ENCODE measurements at regions not wholly inside any gene's neighbourhood (a gene's known extent, or its start where the extent isn't known, plus 50 kb on each side); places are given as distances from the start of the nearest gene placed in this dataset.

DNA sequence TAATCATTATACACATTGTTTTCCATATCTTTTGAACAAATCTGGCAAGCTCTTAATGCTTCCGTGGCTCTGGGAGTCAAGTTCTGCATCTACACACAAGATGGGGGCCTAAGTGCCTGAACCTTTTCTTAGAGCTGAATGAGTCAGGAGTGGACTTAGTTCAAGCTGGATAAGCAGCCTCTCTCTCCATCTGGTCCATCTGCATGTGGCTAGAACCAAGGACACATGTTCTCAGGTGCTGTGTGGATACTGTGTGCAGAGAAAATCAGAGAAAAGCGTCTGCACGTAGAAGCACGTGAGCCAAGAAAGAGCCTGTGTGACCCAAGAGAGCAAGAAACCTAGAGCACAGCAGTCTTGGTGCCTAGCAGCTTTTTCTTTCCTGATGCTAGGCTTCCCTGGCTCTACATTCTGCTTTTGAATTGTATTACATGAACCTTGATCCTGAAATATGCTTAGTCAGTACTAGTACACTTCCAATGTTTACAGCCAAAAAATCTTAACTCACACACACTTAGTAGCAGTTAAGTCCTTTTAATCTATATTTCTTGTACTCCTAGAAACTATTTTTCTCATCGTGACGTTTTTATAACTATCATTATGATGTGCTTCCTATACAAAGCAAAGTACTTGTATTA is 1798.9 kb downstream of the MAT2B start:
- DNase-seq = no peak
- H3K4me1 ChIP-seq (ENCODE audit: control insufficient read depth in 1 of 2, insufficient read depth in 2 of 2, low read length in 2 of 2) = no peaks in the 10 kb centered on the region
- no peaks in the 10 kb centered on the region for H3K36me3 ChIP-seq (replicated peaks in 1 of 2; ENCODE audit: control insufficient read depth in 1 of 2, insufficient read depth in 2 of 2, low read length in 2 of 2)
- H2AFZ ChIP-seq (ENCODE audit: insufficient read depth, low read depth, low read length, poor library complexity, severe bottlenecking) = no peak overlapping the region
- no peak overlapping the region for H3K27ac Mint-ChIP-seq
- H3K36me3 Mint-ChIP-seq = no peaks in the 10 kb centered on the region
- H3K27me3 Mint-ChIP-seq (ENCODE audit: low read depth in 3 of 3) = no peaks in the 10 kb centered on the region
- peaks cover 0 to 21% (median 6%) of the 10 kb centered on the region in 7 donors for H3K9me3 Mint-ChIP-seq
- H4K20me1 ChIP-seq (ENCODE audit: insufficient read depth, low read length) = no peaks in the 10 kb centered on the region
- WGBS (ENCODE audit: insufficient coverage) = 100% methylated on average over 3 of the region's 6 CpGs
- no peak overlapping the region for H3K9ac ChIP-seq (ENCODE audit: insufficient read depth, low read length, poor library complexity, severe bottlenecking)
- H3K4me3 Mint-ChIP-seq = no peak overlapping the region
- no peak overlapping the region for H3K4me3 ChIP-seq (replicated peaks in 1 of 3; ENCODE audit: low read depth in 2 of 3, low read length in 3 of 3)
- no peak overlapping the region for H3K4me2 ChIP-seq (replicated peaks; ENCODE audit: extremely low read depth, low read length, poor library complexity, severe bottlenecking)
- no peaks in the 10 kb centered on the region for H3K4me1 Mint-ChIP-seq
- no peak for TF ChIP-seq CTCF (IDR thresholded peaks at IDR 0.05)
- H3K27ac ChIP-seq (ENCODE audit: low read depth in 1 of 2, low read length in 2 of 2) = no peak overlapping the region
- H3K9me3 ChIP-seq (replicated peaks in 1 of 2; ENCODE audit: control insufficient read depth in 1 of 2, insufficient read depth in 1 of 2, low read length in 2 of 2) = peaks cover 0 to 3% of the 10 kb centered on the region in 2 donors
- no peaks in the 10 kb centered on the region for H3K79me2 ChIP-seq (ENCODE audit: insufficient read depth, low read length)
- H3K27me3 ChIP-seq (ENCODE audit: control insufficient read depth in 2 of 2, insufficient read depth in 2 of 2, low read length in 2 of 2) = no peaks in the 10 kb centered on the region
- intact Hi-C loops (cut with micrococcal nuclease) = no loop called here

- intact Hi-C loops (cut with micrococcal nuclease) = no loop called here
- no peaks in the 10 kb centered on the region for H3K27me3 ChIP-seq (ENCODE audit: control insufficient read depth in 2 of 2, insufficient read depth in 2 of 2, low read length in 2 of 2)
- WGBS (ENCODE audit: insufficient coverage) = 93% methylated on average over 2 of the region's 6 CpGs
These were observed 1800.2 kb downstream of the MAT2B start for GRCh38 chr5:165305596-165305995.

More at GRCh38 chr5:165305596-165305995, 1800.2 kb downstream of the MAT2B start:
- no peak overlapping the region for H2AFZ ChIP-seq (ENCODE audit: insufficient read depth, low read depth, low read length, poor library complexity, severe bottlenecking)
- TF ChIP-seq CTCF (IDR thresholded peaks at IDR 0.05) = no peak
- no peaks in the 10 kb centered on the region for H3K36me3 ChIP-seq (replicated peaks in 1 of 2; ENCODE audit: control insufficient read depth in 1 of 2, insufficient read depth in 2 of 2, low read length in 2 of 2)
- DNase-seq = no peak
- no peaks in the 10 kb centered on the region for H3K79me2 ChIP-seq (ENCODE audit: insufficient read depth, low read length)
- no peaks in the 10 kb centered on the region for H3K36me3 Mint-ChIP-seq
- no peak overlapping the region for H3K9ac ChIP-seq (ENCODE audit: insufficient read depth, low read length, poor library complexity, severe bottlenecking)
- H3K9me3 ChIP-seq (replicated peaks in 1 of 2; ENCODE audit: control insufficient read depth in 1 of 2, insufficient read depth in 1 of 2, low read length in 2 of 2) = peaks cover 0 to 3% of the 10 kb centered on the region in 2 donors
- no peaks in the 10 kb centered on the region for H3K4me1 ChIP-seq (ENCODE audit: control insufficient read depth in 1 of 2, insufficient read depth in 2 of 2, low read length in 2 of 2)
- H3K4me3 Mint-ChIP-seq = no peak overlapping the region
- no peaks in the 10 kb centered on the region for H4K20me1 ChIP-seq (ENCODE audit: insufficient read depth, low read length)
- no peak overlapping the region for H3K4me3 ChIP-seq (replicated peaks in 1 of 3; ENCODE audit: low read depth in 2 of 3, low read length in 3 of 3)
- no peak overlapping the region for H3K4me2 ChIP-seq (replicated peaks; ENCODE audit: extremely low read depth, low read length, poor library complexity, severe bottlenecking)
- H3K27ac ChIP-seq (ENCODE audit: low read depth in 1 of 2, low read length in 2 of 2) = no peak overlapping the region
- no peaks in the 10 kb centered on the region for H3K27me3 Mint-ChIP-seq (ENCODE audit: low read depth in 3 of 3)
- H3K4me1 Mint-ChIP-seq = no peaks in the 10 kb centered on the region
- peaks cover 0 to 20% (median 5%) of the 10 kb centered on the region in 7 donors for H3K9me3 Mint-ChIP-seq
- no peak overlapping the region for H3K27ac Mint-ChIP-seq

Measured in CD14-positive monocyte (primary cell).